ENCODE measurements at regions not wholly inside any gene's neighbourhood (a gene's known extent, or its start where the extent isn't known, plus 50 kb on each side); places are given as distances from the start of the nearest gene placed in this dataset.

- Histone ChIP-seq H3K36me3 (ENCODE audit: control insufficient read depth in 4 of 4, insufficient read depth in 3 of 4, low read depth in 1 of 4, low read length in 3 of 4) (no peaks in the 10 kb centered on the region), H3K27me3 (ENCODE audit: control insufficient read depth in 4 of 4, insufficient read depth in 4 of 4, low read length in 3 of 4) (peaks cover 0 to 3% (median 0%) of the 10 kb centered on the region in 4 donors), H3K27ac (ENCODE audit: low read depth in 1 of 2, low read length in 2 of 2) (no peak overlapping the region), H3K4me3 (ENCODE audit: low read depth in 1 of 3, low read length in 3 of 3) (no peak overlapping the region), H3K9me3 (ENCODE audit: control insufficient read depth in 4 of 4, low read length in 3 of 4) (peaks cover 0 to 3% (median 0%) of the 10 kb centered on the region in 4 donors), H3K9ac (ENCODE audit: low read depth in 1 of 2, low read length in 2 of 2) (no peak overlapping the region), H3K4me1 (ENCODE audit: control insufficient read depth in 4 of 4, insufficient read depth in 4 of 4, low read length in 3 of 4) (no peaks in the 10 kb centered on the region)
- TF ChIP-seq RXRA (IDR thresholded peaks at IDR 0.05) (no peak), FOXA2 (IDR thresholded peaks at IDR 0.05) (no peak), HNF4G (IDR thresholded peaks at IDR 0.05) (no peak), REST (IDR thresholded peaks at IDR 0.05) (no peak), SP1 (IDR thresholded peaks at IDR 0.05) (no peak), MAX (IDR thresholded peaks at IDR 0.05) (no peak), TAF1 (conservative IDR thresholded peaks at IDR 0.05) (no peak), FOXA1 (IDR thresholded peaks at IDR 0.05) (no peak), HNF4A (conservative IDR thresholded peaks at IDR 0.05) (no peak), YY1 (IDR thresholded peaks at IDR 0.05) (no peak), NR2F2 (IDR thresholded peaks at IDR 0.05) (no peak), JUND (IDR thresholded peaks at IDR 0.05) (no peak), ATF3 (IDR thresholded peaks at IDR 0.05) (no peak), ZBTB33 (IDR thresholded peaks at IDR 0.05) (no peak)
- DNase-seq (ENCODE audit: low spot score), result no peak
- WGBS, result 80% methylated on average over 1 of the region's 1 CpG
Observed at GRCh38 chr9:21689854-21690253, 112.6 kb upstream of the MTAP start.

GRCh38 chr9:21690561-21690960 lies 111.9 kb upstream of the MTAP start:
- no peaks in the 10 kb centered on the region for H3K4me1 ChIP-seq (ENCODE audit: control insufficient read depth in 4 of 4, insufficient read depth in 4 of 4, low read length in 3 of 4)
- H3K4me3 ChIP-seq (ENCODE audit: low read depth in 1 of 3, low read length in 3 of 3), result no peak overlapping the region
- H3K9ac ChIP-seq (ENCODE audit: low read depth in 1 of 2, low read length in 2 of 2), result no peak overlapping the region
- no peak overlapping the region for H3K27ac ChIP-seq (ENCODE audit: low read depth in 1 of 2, low read length in 2 of 2)
- 65% methylated on average over 3 of the region's 3 CpGs for WGBS
- DNase-seq (ENCODE audit: low spot score), result no peak
- peaks cover 0 to 6% (median 2%) of the 10 kb centered on the region in 4 donors for H3K9me3 ChIP-seq (ENCODE audit: control insufficient read depth in 4 of 4, low read length in 3 of 4)
- H3K36me3 ChIP-seq (ENCODE audit: control insufficient read depth in 4 of 4, insufficient read depth in 3 of 4, low read depth in 1 of 4, low read length in 3 of 4), result no peaks in the 10 kb centered on the region
- peaks cover 0 to 4% (median 0%) of the 10 kb centered on the region in 4 donors for H3K27me3 ChIP-seq (ENCODE audit: control insufficient read depth in 4 of 4, insufficient read depth in 4 of 4, low read length in 3 of 4)
- no peak for TF ChIP-seq FOXA1 (IDR thresholded peaks at IDR 0.05)
- TF ChIP-seq ATF3 (IDR thresholded peaks at IDR 0.05), result no peak
- TF ChIP-seq CTCF (IDR thresholded peaks at IDR 0.05; ENCODE audit: low read depth, low read length, missing input control), result no peak
- no peak for TF ChIP-seq NR2F2 (IDR thresholded peaks at IDR 0.05)
- no peak for TF ChIP-seq JUND (IDR thresholded peaks at IDR 0.05)
- TF ChIP-seq HNF4A (conservative IDR thresholded peaks at IDR 0.05), result no peak
- TF ChIP-seq REST (IDR thresholded peaks at IDR 0.05), result no peak
- TF ChIP-seq TAF1 (conservative IDR thresholded peaks at IDR 0.05), result no peak
- TF ChIP-seq GABPA (IDR thresholded peaks at IDR 0.05 in 1 of 2, conservative IDR thresholded peaks at IDR 0.05 in 1 of 2), result no peak
- no peak for TF ChIP-seq SP1 (IDR thresholded peaks at IDR 0.05)
- no peak for TF ChIP-seq HNF4G (IDR thresholded peaks at IDR 0.05)
- TF ChIP-seq EGR1 (IDR thresholded peaks at IDR 0.05; ENCODE audit: low read depth in 2 of 2), result no peak
- TF ChIP-seq FOXA2 (IDR thresholded peaks at IDR 0.05), result no peak
- TF ChIP-seq YY1 (IDR thresholded peaks at IDR 0.05), result no peak
- no peak for TF ChIP-seq ZBTB33 (IDR thresholded peaks at IDR 0.05)
- no peak for TF ChIP-seq RAD21 (IDR thresholded peaks at IDR 0.05)

All from liver (tissue), 8 donors.